ENCODE measurements at regions not wholly inside any gene's neighbourhood (a gene's known extent, or its start where the extent isn't known, plus 50 kb on each side); places are given as distances from the start of the nearest gene placed in this dataset.
A peak's percentile ranks its signal among the peaks of the same experiment; 100 is the strongest.

DNA sequence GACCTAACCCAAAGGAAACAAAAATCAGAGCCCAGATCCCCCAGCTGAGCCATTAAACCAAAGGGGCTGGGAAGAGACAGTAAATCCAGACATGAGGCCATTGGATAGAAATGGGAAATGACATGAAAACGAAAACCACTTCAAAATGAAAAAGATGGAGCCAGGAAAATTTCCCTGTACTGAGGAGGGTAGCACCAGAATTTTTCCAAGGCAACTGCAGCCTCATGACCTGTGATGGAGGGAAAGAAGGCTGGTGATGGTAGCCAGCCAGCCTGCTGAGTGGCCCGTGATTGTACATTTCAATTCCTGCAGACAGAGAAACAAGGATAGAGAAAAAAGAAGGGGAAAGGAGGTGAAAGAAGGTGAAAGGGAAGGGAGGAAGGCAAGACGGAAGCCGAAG lies 268.4 kb upstream of the PLET1 start:
- Histone ChIP-seq H3K4me1 (peaks cover 0 to 10% of the 10 kb centered on the region in 2 donors), H3K27me3 (no peaks in the 10 kb centered on the region), H3K9me3 (no peaks in the 10 kb centered on the region), H3K27ac (no peak overlapping the region), H3K4me3 (no peak overlapping the region), H3K36me3 (no peaks in the 10 kb centered on the region)
- ATAC-seq (no peak), DNase-seq (no peak)
- intact Hi-C loops (cut with DNase I) = no loop called here
- TF ChIP-seq, protein P1, sequence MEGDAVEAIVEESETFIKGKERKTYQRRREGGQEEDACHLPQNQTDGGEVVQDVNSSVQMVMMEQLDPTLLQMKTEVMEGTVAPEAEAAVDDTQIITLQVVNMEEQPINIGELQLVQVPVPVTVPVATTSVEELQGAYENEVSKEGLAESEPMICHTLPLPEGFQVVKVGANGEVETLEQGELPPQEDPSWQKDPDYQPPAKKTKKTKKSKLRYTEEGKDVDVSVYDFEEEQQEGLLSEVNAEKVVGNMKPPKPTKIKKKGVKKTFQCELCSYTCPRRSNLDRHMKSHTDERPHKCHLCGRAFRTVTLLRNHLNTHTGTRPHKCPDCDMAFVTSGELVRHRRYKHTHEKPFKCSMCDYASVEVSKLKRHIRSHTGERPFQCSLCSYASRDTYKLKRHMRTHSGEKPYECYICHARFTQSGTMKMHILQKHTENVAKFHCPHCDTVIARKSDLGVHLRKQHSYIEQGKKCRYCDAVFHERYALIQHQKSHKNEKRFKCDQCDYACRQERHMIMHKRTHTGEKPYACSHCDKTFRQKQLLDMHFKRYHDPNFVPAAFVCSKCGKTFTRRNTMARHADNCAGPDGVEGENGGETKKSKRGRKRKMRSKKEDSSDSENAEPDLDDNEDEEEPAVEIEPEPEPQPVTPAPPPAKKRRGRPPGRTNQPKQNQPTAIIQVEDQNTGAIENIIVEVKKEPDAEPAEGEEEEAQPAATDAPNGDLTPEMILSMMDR (IDR thresholded peaks at IDR 0.05) = no peak

DNA sequence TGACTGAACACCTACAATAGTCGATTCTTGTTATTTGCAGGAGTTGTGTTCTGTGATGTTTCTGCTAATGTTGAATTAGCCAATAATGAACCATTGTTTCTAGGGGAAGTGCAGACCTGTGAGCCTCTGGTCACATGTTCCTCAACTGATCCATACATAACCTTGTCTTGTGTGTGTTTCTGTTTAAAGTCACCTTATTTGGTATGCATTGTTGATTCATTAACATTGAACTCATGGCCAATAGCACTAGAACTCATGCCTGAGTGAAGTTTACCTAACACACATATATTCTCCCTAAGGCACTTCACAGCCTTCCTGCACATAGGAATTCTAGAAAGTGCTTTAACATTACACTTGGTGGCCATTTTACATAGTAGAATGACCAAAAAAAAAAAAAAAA lies 271.8 kb upstream of the PLET1 start:
- Histone ChIP-seq H3K4me1 (peaks cover 0 to 3% of the 10 kb centered on the region in 2 donors), H3K27ac (no peak overlapping the region), H3K36me3 (no peaks in the 10 kb centered on the region), H3K27me3 (peaks cover 0 to 4% of the 10 kb centered on the region in 2 donors), H3K9me3 (no peaks in the 10 kb centered on the region), H3K4me3 (no peak overlapping the region)
- DNase-seq = no peak
- intact Hi-C loops (cut with DNase I) = no loop called here
- ATAC-seq = no peak
- TF ChIP-seq, protein P1 (IDR thresholded peaks at IDR 0.05) = no peak

DNA sequence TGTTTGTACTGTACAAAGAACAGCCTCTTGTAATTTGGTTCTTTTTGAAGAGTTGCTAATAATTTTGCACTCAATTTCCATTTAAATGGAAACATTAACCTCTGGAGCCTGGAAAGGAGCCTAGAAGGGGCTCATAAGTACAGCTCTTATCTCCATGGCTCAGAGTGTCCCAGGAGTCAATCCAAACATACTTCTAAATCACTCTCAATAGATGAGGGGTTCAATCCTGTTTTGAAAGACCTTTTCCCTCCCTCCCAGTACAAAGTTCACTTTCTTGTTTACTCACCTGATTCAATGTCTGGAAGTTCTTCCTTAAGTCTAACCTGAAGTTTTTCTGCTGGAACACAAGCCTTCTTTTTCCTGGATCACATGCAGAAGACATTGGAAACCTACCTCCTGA lies 273.0 kb upstream of the PLET1 start:
- TF ChIP-seq, protein P1 (IDR thresholded peaks at IDR 0.05) = no peak
- H3K27ac ChIP-seq = no peak overlapping the region
- intact Hi-C loops (cut with DNase I) = no loop called here
- no peaks in the 10 kb centered on the region for H3K36me3 ChIP-seq
- H3K4me1 ChIP-seq = peaks cover 0 to 3% of the 10 kb centered on the region in 2 donors
- H3K4me3 ChIP-seq = no peak overlapping the region
- peak in 1 of 4 donors; percentile 27 for DNase-seq
- H3K9me3 ChIP-seq = no peaks in the 10 kb centered on the region
- peaks cover 0 to 4% of the 10 kb centered on the region in 2 donors for H3K27me3 ChIP-seq
- peak; percentile 79 for ATAC-seq

DNA sequence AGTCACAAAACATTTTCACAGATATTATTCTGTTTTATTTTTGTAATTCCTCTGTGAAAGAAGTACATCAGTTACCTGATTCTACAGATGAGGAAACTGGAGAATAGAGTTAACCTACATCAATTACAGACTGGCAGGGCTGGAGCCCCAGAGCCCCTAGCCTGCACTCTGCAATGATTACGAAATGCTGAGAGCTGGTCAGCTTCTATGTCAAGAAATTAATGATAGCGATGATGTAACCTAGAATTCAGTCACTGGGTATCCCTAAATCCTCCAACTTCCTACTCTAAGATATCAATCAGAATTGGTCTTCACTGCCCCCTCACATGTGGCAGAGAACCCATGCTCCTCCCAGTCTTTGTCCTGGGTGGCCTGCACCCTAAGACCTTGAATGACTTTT lies 273.5 kb upstream of the PLET1 start:
- DNase-seq (no peak), ATAC-seq (peak; percentile 31)
- Histone ChIP-seq H3K36me3 (no peaks in the 10 kb centered on the region), H3K4me3 (no peak overlapping the region), H3K9me3 (no peaks in the 10 kb centered on the region), H3K27ac (no peak overlapping the region), H3K4me1 (peaks cover 0 to 3% of the 10 kb centered on the region in 2 donors), H3K27me3 (peaks cover 0 to 4% of the 10 kb centered on the region in 2 donors)
- intact Hi-C loops (cut with DNase I) = no loop called here
- TF ChIP-seq, protein P1 (IDR thresholded peaks at IDR 0.05) = no peak

DNA sequence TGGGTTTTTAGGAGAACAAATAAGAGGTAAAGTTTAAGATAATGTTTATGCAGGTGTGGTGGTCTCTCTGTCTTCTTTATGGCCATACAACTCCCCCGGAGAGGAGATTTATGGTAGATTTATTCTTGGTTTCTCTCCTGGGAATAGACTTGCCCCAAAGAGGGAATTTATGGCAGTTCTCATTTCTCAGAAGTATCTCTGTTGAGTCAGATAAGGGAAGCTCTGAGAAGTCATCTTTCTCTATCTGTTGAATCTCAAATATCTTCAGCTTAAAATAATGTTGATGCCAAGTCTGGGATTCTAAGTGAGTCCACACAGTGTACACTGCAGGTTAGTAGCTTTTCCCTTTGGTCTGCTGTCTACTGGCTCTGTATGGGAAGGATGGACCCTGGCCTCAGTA lies 276.4 kb upstream of the PLET1 start:
- no peak for DNase-seq
- H3K27ac ChIP-seq = no peak overlapping the region
- TF ChIP-seq, protein P1 (IDR thresholded peaks at IDR 0.05) = no peak
- peaks cover 0 to 4% of the 10 kb centered on the region in 2 donors for H3K27me3 ChIP-seq
- no peaks in the 10 kb centered on the region for H3K9me3 ChIP-seq
- H3K4me1 ChIP-seq = peaks cover 0 to 3% of the 10 kb centered on the region in 2 donors
- no peaks in the 10 kb centered on the region for H3K36me3 ChIP-seq
- H3K4me3 ChIP-seq = no peak overlapping the region
- ATAC-seq = no peak
- intact Hi-C loops (cut with DNase I) = no loop called here
